PC-3 (cell line): ENCODE measurements at regions not wholly inside any gene's neighbourhood (a gene's known extent, or its start where the extent isn't known, plus 50 kb on each side); places are given as distances from the start of the nearest gene placed in this dataset.

Experiments used
- CTCF ChIP-seq: fragments of 300-600 bp; sonication (generic); conservative IDR thresholded peaks from 2 replicates; pipeline ENCODE4 v1.5.1; 2017; ENCODE audit warnings: antibody characterized with exemption, low read depth, mild to moderate bottlenecking, low read length
- EZH2 ChIP-seq: fragments of 300-600 bp; sonication (generic); IDR thresholded peaks from one replicate; pipeline ENCODE4 v1.6.1; 2017; ENCODE audit warnings: antibody characterized with exemption, mild to moderate bottlenecking, low read length; ENCODE audit not compliant: unreplicated experiment
- EZH2phosphoT487 ChIP-seq: fragments of 300-600 bp; sonication (generic); IDR thresholded peaks from 2 replicates; pipeline ENCODE4 v1.6.1; 2018; ENCODE audit warnings: mild to moderate bottlenecking, antibody characterized with exemption, low read length, borderline replicate concordance

GRCh38 chr7:16348251-16348650 lies 73.1 kb downstream of the CRPPA start:
- no peak for TF ChIP-seq CTCF
- no peak for TF ChIP-seq EZH2
- no peak for TF ChIP-seq EZH2phosphoT487
